Activated CD4-positive, alpha-beta T cell treated with anti-CD3 and anti-CD28 coated beads, Interleukin-2, amount 10 ng/mL, durations not matched to agents 24 days and 14 days (primary cell): ENCODE measurements at regions not wholly inside any gene's neighbourhood (a gene's known extent, or its start where the extent isn't known, plus 50 kb on each side); places are given as distances from the start of the nearest gene placed in this dataset.
"Not testable (repeated sequence)": the region's sequence is repeated elsewhere in the genome, so short reads cannot be mapped to it uniquely, and the experiment has no call there.

Experiments
- DNase-seq: peaks from one replicate; pipeline ENCODE4 v3.0.0; 2022
- H3K27ac Mint-ChIP-seq: one replicate; pipeline ENCODE4 v1.8.0; 2022; ENCODE audit warnings: mild to moderate bottlenecking, mixed read lengths
- H3K27me3 Mint-ChIP-seq: one replicate; pipeline ENCODE4 v1.8.0; 2022; ENCODE audit warnings: mixed read lengths
- H3K36me3 Mint-ChIP-seq: one replicate; pipeline ENCODE4 v1.8.0; 2022; ENCODE audit warnings: low read depth, mild to moderate bottlenecking, mixed read lengths
- H3K4me1 Mint-ChIP-seq: one replicate; pipeline ENCODE4 v1.8.0; 2021; ENCODE audit warnings: mixed read lengths
- H3K4me3 Mint-ChIP-seq: one replicate; pipeline ENCODE4 v1.8.0; 2022; ENCODE audit warnings: mild to moderate bottlenecking, moderate library complexity, mixed read lengths
- H3K9me3 Mint-ChIP-seq: one replicate; pipeline ENCODE4 v1.8.0; 2021; ENCODE audit warnings: mixed read lengths
- intact Hi-C: fragments of 100-400 bp; cut with micrococcal nuclease; formaldehyde crosslinking; loops from one replicate; pipeline ENCODE4 v1.15.1; 2023

- Mint-ChIP-seq H3K36me3 (no peaks in the 10 kb centered on the region), H3K4me1 (no peaks in the 10 kb centered on the region), H3K9me3 (peaks cover 14% of the 10 kb centered on the region), H3K27me3 (no peaks in the 10 kb centered on the region), H3K27ac (no peak overlapping the region), H3K4me3 (no peak overlapping the region)
- intact Hi-C loops = no loop called here
- no peak for DNase-seq
Observed at GRCh38 chr7:53596230-53596629, 560.8 kb downstream of the POM121L12 start.

DNA sequence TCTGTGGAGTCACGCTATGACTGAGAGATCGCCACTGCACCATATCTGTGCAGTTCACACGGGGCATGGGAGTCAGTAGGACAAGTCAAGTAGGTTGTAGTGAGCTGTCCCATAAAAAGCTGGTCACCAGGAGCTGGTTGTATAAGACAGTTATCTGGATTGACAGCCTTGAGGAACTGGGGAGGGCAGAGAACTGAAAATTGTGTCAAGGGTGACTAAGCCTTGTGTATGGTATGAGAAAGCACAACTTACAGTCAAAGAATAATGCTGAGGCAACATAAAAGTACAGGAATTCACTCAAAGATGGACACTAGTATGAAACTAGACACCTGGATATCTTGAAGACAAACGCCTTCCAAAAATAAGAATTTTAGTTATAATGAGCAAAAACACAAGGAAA lies 564.9 kb downstream of the POM121L12 start:
- no peak for DNase-seq
- Mint-ChIP-seq H3K4me3 (no peak overlapping the region), H3K27ac (no peak overlapping the region), H3K9me3 (peaks cover 10% of the 10 kb centered on the region), H3K4me1 (no peaks in the 10 kb centered on the region), H3K27me3 (no peaks in the 10 kb centered on the region), H3K36me3 (no peaks in the 10 kb centered on the region)
- intact Hi-C loops = no loop called here

DNA sequence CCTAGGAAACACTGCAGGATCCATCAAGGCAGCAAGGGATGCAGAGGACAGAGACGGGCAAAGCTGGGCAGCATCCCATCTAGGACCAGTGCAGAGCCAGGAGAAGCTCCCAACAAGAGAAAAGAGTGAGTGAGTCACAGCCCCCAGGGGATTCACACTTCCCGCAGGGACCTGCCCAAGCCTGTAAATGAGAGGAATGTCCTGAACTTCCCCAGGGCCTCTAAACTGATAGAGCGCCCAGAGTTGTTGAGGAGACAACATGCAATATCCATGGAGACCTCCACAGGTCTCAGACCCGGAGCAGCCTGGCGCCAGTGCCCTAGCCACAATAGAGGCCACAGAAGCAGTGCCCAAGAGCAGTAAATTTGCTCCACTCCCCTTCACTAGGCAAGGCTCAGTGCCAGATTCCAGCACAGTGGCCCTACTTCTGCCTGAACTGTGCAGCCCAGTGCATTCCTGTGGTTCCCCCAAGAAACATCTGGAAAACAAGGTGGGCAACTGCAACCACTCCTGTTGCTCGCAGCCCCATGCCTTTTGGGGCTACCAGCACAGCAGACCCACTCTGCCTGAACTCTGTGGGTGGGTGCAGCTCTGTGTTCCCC lies 567.5 kb downstream of the POM121L12 start:
- Mint-ChIP-seq H3K27me3 (no peaks in the 10 kb centered on the region), H3K27ac (no peak overlapping the region), H3K4me1 (no peaks in the 10 kb centered on the region), H3K9me3 (peaks cover 13% of the 10 kb centered on the region), H3K4me3 (no peak overlapping the region), H3K36me3 (no peaks in the 10 kb centered on the region)
- DNase-seq = no peak
- intact Hi-C loops = no loop called here

- DNase-seq = no peak
- Mint-ChIP-seq H3K4me3 (no peak overlapping the region), H3K4me1 (no peaks in the 10 kb centered on the region), H3K9me3 (peaks cover 13% of the 10 kb centered on the region), H3K27ac (no peak overlapping the region), H3K36me3 (no peaks in the 10 kb centered on the region), H3K27me3 (no peaks in the 10 kb centered on the region)
- intact Hi-C loops = no loop called here
Observed at GRCh38 chr7:53603461-53603860, 568.0 kb downstream of the POM121L12 start.

- Mint-ChIP-seq H3K4me1 (no peaks in the 10 kb centered on the region), H3K36me3 (no peaks in the 10 kb centered on the region), H3K27ac (no peak overlapping the region), H3K9me3 (peaks cover 13% of the 10 kb centered on the region), H3K27me3 (no peaks in the 10 kb centered on the region), H3K4me3 (no peak overlapping the region)
- DNase-seq = no peak
- intact Hi-C loops = no loop called here
Observed at GRCh38 chr7:53604201-53604600, 568.8 kb downstream of the POM121L12 start.

DNA sequence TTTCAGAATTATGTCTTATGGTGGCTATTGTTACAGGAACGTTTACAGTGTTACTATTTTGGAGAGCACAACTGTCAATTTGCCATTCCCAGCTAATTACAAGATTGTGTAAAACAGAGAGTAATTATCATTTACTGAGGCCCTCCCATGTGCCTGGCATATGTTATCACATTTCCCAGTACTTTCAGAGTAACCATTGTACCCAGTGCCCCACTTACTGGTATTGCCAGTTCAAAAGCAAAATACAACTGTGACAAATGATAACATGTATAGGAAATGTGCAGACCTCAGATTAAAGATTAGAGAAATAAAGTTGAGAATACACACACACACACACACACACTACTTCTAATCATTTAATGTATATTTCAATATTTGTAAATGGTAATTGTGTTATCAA lies 572.5 kb downstream of the POM121L12 start:
- Mint-ChIP-seq H3K36me3 (no peaks in the 10 kb centered on the region), H3K27me3 (no peaks in the 10 kb centered on the region), H3K4me1 (no peaks in the 10 kb centered on the region), H3K9me3 (peaks cover 3% of the 10 kb centered on the region), H3K4me3 (no peak overlapping the region), H3K27ac (no peak overlapping the region)
- no peak for DNase-seq
- intact Hi-C loops = no loop called here

GRCh38 chr7:53609185-53609584 lies 573.8 kb downstream of the POM121L12 start:
- intact Hi-C loops = no loop called here
- no peaks in the 10 kb centered on the region for H3K4me1 Mint-ChIP-seq
- H3K36me3 Mint-ChIP-seq = no peaks in the 10 kb centered on the region
- H3K9me3 Mint-ChIP-seq = peaks cover 6% of the 10 kb centered on the region
- no peak overlapping the region for H3K27ac Mint-ChIP-seq
- no peaks in the 10 kb centered on the region for H3K27me3 Mint-ChIP-seq
- DNase-seq = no peak
- no peak overlapping the region for H3K4me3 Mint-ChIP-seq

GRCh38 chr7:53611043-53611442 lies 575.6 kb downstream of the POM121L12 start:
- Mint-ChIP-seq H3K4me1 (no peaks in the 10 kb centered on the region), H3K36me3 (no peaks in the 10 kb centered on the region), H3K9me3 (peaks cover 7% of the 10 kb centered on the region), H3K27ac (no peak overlapping the region), H3K4me3 (no peak overlapping the region), H3K27me3 (no peaks in the 10 kb centered on the region)
- DNase-seq = no peak
- intact Hi-C loops = no loop called here

- H3K4me3 Mint-ChIP-seq = no peak overlapping the region
- no peaks in the 10 kb centered on the region for H3K36me3 Mint-ChIP-seq
- H3K27ac Mint-ChIP-seq = no peak overlapping the region
- no peak for DNase-seq
- H3K27me3 Mint-ChIP-seq = no peaks in the 10 kb centered on the region
- peaks cover 14% of the 10 kb centered on the region for H3K9me3 Mint-ChIP-seq
- intact Hi-C loops = no loop called here
- no peaks in the 10 kb centered on the region for H3K4me1 Mint-ChIP-seq
Observed at GRCh38 chr7:53624356-53624755, 588.9 kb downstream of the POM121L12 start.

- no peak overlapping the region for H3K27ac Mint-ChIP-seq
- no peak for DNase-seq
- H3K4me3 Mint-ChIP-seq = no peak overlapping the region
- H3K36me3 Mint-ChIP-seq = no peaks in the 10 kb centered on the region
- peaks cover 4% of the 10 kb centered on the region for H3K9me3 Mint-ChIP-seq
- no peaks in the 10 kb centered on the region for H3K27me3 Mint-ChIP-seq
- intact Hi-C loops = no loop called here
- H3K4me1 Mint-ChIP-seq = no peaks in the 10 kb centered on the region
Observed at GRCh38 chr7:53628775-53629174, 593.3 kb downstream of the POM121L12 start.

DNA sequence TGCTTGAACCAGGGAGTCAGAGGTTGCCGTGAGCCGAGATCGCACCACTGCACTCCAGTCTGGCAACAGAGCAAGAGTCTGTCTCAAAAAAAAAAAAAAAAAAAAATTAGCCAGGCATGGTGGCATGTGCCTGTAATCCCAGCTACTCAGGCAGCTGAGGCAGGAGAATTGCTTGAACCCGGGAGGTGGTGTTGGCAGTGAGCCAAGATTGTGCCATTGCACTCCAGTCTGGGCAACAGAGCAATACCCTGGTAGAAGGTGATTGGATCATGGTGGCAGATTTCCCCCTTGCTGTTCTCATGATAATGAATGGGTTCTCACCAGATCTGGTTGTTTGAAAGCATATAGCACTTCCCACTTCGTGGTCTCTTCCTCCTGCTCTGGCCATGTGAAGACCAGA lies 599.8 kb downstream of the POM121L12 start:
- H3K4me1 Mint-ChIP-seq, H3K27me3 Mint-ChIP-seq, H3K9me3 Mint-ChIP-seq: not testable (repeated sequence)

GRCh38 chr7:53638517-53638916 lies 603.1 kb downstream of the POM121L12 start:
- no peak for DNase-seq
- Mint-ChIP-seq H3K36me3 (no peaks in the 10 kb centered on the region), H3K4me3 (no peak overlapping the region), H3K4me1 (no peaks in the 10 kb centered on the region), H3K9me3 (no peaks in the 10 kb centered on the region), H3K27ac (no peak overlapping the region), H3K27me3 (no peaks in the 10 kb centered on the region)
- intact Hi-C loops = no loop called here

More for the DNA sequence above, 599.8 kb downstream of the POM121L12 start:
- H3K36me3 Mint-ChIP-seq, H3K4me3 Mint-ChIP-seq, H3K27ac Mint-ChIP-seq, intact Hi-C loops, DNase-seq: not testable (repeated sequence)

GRCh38 chr7:53641091-53641490 lies 605.7 kb downstream of the POM121L12 start:
- Mint-ChIP-seq H3K4me3 (no peak overlapping the region), H3K36me3 (no peaks in the 10 kb centered on the region), H3K4me1 (no peaks in the 10 kb centered on the region), H3K27me3 (no peaks in the 10 kb centered on the region), H3K9me3 (peaks cover 4% of the 10 kb centered on the region), H3K27ac (no peak overlapping the region)
- no peak for DNase-seq
- intact Hi-C loops = no loop called here

DNA sequence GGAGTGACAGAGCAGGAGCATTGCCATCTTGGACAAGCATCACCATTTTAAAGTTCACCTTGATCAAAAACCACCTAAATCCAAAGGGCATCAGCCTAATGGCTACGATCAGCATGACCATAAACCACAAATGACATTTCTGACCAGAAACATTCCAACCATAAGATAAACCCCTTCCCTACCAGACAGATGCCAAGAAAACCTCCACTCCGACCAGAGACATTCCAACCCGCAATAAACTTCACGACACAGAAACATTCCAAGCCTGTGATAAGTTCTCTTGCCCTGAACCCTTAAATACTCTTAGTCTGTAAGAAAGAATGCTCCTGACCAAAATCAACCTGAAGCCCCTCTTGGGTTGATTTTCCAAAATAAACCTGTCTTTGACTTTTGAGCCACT lies 606.9 kb downstream of the POM121L12 start:
- peaks cover 4% of the 10 kb centered on the region for H3K9me3 Mint-ChIP-seq
- intact Hi-C loops = no loop called here
- no peak for DNase-seq
- H3K36me3 Mint-ChIP-seq = no peaks in the 10 kb centered on the region
- no peak overlapping the region for H3K27ac Mint-ChIP-seq
- H3K4me1 Mint-ChIP-seq = no peaks in the 10 kb centered on the region
- no peaks in the 10 kb centered on the region for H3K27me3 Mint-ChIP-seq
- no peak overlapping the region for H3K4me3 Mint-ChIP-seq

- H3K27ac Mint-ChIP-seq = no peak overlapping the region
- intact Hi-C loops = no loop called here
- no peaks in the 10 kb centered on the region for H3K36me3 Mint-ChIP-seq
- H3K4me1 Mint-ChIP-seq = no peaks in the 10 kb centered on the region
- H3K4me3 Mint-ChIP-seq = no peak overlapping the region
- no peaks in the 10 kb centered on the region for H3K27me3 Mint-ChIP-seq
- peaks cover 4% of the 10 kb centered on the region for H3K9me3 Mint-ChIP-seq
- DNase-seq = no peak
Observed at GRCh38 chr7:53642866-53643265, 607.4 kb downstream of the POM121L12 start.
